ENCODE measurements at regions not wholly inside any gene's neighbourhood (a gene's known extent, or its start where the extent isn't known, plus 50 kb on each side); places are given as distances from the start of the nearest gene placed in this dataset.

GRCh38 chr11:45037434-45038005 lies 86.8 kb upstream of the TP53I11 start:
- no peak for FAIRE-seq

- no peak for FAIRE-seq
Measured at GRCh38 chr11:45038923-45039322, 88.2 kb upstream of the TP53I11 start.

- FAIRE-seq: no peak
Measured at GRCh38 chr11:45041596-45041995, 90.9 kb upstream of the TP53I11 start.

- FAIRE-seq: no peak
Measured at GRCh38 chr11:45042560-45042959, 91.9 kb upstream of the TP53I11 start.

GRCh38 chr11:45043755-45044475 lies 93.2 kb upstream of the TP53I11 start:
- no peak for FAIRE-seq

- FAIRE-seq: no peak
Measured at GRCh38 chr11:45045683-45046471, 95.2 kb upstream of the TP53I11 start.

- no peak for FAIRE-seq
Measured at GRCh38 chr11:45048313-45048841, 97.7 kb upstream of the TP53I11 start.

- FAIRE-seq: no peak
Measured at GRCh38 chr11:45048870-45049691, 97.4 kb upstream of the PRDM11 start.

- no peak for FAIRE-seq
Measured at GRCh38 chr11:45050111-45050510, 96.3 kb upstream of the PRDM11 start.

GRCh38 chr11:45051621-45052020 lies 94.8 kb upstream of the PRDM11 start:
- FAIRE-seq: no peak

GRCh38 chr11:45052361-45052760 lies 94.1 kb upstream of the PRDM11 start:
- FAIRE-seq: no peak

- no peak for FAIRE-seq
Measured at GRCh38 chr11:45053736-45054446, 92.5 kb upstream of the PRDM11 start.

- FAIRE-seq: no peak
Measured at GRCh38 chr11:45054956-45055355, 91.5 kb upstream of the PRDM11 start.

GRCh38 chr11:45056529-45056928 lies 89.9 kb upstream of the PRDM11 start:
- FAIRE-seq: no peak

GRCh38 chr11:45057938-45058646 lies 88.3 kb upstream of the PRDM11 start:
- FAIRE-seq: no peak

- FAIRE-seq: no peak
Measured at GRCh38 chr11:45058647-45058950, 87.8 kb upstream of the PRDM11 start.

GRCh38 chr11:45060707-45061106 lies 85.7 kb upstream of the PRDM11 start:
- FAIRE-seq: no peak

GRCh38 chr11:45061641-45062040 lies 84.8 kb upstream of the PRDM11 start:
- FAIRE-seq: no peak

- no peak for FAIRE-seq
Measured at GRCh38 chr11:45062115-45062514, 84.3 kb upstream of the PRDM11 start.

GRCh38 chr11:45062974-45063635 lies 83.3 kb upstream of the PRDM11 start:
- no peak for FAIRE-seq

- FAIRE-seq: no peak
Measured at GRCh38 chr11:45063669-45064068, 82.8 kb upstream of the PRDM11 start.
